SHP77 treated with DMSO at 0.1 percent for 48 hours (cell line): ENCODE measurements at regions not wholly inside any gene's neighbourhood (a gene's known extent, or its start where the extent isn't known, plus 50 kb on each side); places are given as distances from the start of the nearest gene placed in this dataset.

Experiments used
- DNase-seq: peaks from one replicate; lab custom pipeline; 2025; lab: John Stamatoyannopoulos, UW

DNA sequence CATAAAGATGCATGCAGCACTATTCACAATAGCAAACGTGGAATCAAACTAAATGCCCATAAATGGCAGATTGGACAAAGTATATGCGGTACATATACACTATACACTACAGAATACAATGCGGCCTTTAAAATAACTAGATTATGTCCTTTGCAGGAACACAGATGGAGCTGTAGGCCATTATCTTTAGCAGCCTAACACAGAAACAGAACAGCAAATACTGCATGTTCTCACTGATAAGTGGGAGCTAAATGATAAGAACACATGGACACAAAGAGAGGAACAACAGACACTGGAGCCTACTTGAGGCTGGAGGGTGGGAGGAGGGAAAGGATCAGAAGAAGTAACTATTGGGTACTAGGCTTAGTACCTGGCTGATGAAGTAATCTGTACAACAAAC, 758.2 kb downstream of the TLE1 start:
- no peak for DNase-seq

DNA sequence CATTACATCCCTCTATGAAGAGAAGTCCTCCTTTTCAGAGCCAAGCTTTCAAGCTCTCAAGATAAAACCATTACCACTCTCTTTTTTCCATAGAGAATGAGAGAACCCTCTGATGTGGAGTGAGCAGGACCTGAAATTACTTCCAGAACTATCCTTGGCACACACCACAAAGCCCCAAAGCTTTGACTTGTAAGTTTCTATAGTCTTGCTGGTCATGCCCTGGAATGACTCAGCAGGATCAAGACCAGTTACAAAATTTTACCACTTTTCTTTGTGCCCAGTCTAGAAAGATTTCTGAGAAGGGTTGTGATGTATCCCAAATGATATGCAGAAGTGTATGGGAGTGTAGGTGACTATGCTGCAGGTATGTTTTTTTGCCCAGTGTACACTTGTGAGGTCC, 760.6 kb downstream of the TLE1 start:
- DNase-seq = no peak

DNA sequence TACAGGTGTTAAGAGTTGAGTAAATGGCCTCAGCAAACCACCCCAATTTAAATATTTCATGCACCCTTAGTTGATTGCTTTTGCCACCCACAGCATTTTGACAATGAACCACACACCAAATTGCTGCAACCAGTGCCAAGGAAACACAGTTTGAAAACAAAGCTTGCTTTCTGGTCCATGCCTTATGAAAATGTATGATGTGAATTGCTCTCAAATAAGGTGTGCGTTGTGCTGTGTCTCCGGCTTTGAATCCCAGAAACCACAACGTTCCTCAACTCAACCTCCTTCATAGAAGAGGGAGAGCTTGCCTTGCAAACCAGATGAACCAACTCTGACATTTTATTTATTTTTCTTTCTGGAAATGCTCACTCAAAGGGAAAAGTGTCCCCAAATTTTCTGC, 762.7 kb downstream of the TLE1 start:
- no peak for DNase-seq

DNA sequence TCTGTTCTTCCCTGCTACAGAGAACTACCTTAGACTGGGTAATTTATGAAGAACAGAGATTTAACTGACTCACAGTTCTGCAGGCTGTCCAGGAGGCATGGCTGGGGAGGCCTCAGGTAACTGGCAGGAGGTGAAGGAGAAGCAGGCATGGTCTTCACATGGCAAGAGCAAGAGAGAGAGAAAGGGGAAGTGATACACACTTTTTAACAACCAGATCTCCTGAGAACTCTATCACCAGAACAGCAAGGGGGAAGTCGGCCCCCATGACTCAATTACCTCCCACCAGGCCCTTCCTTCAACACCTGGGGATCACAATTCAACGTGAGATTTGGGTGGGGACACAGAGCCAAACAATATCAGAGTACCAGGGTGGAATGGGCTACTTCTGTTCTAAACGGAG, 766.8 kb downstream of the TLE1 start:
- no peak for DNase-seq

DNA sequence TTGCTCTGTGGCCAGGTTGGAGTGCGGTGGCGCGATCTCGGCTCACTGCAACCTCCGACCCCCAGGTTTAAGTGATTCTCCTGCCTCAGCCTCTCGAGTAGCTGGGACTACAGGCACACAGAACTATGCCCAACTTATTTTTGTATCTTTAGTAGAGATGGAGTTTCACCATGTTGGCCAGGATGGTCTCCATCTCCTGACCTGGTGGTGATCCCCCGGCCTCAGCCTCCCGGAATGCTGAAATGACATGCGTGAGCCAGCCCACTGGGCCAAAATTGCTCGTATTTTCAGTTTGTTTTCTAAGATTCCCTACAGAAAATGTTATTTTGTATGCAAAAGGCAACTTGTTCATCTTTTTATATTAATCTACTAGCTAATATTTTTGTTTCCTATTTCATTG, 782.6 kb downstream of the TLE1 start:
- no peak for DNase-seq

DNA sequence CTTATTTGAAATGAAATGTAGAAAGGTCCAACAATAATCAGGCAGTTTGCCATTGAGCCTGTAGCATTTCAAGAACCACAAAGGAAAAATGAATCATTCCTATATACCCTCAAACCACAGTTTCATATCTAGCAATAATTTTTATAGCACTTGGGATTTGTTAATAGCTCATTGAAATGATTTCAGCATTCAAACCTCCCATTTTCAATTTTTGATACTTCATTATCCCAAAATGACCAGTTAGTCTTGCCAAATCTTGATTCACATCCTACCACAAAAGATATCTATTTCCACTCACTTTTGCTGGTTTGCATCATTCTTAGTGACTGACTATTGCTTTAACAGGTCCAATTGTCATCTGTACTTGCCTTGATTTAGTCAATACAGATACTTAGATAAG, 790.1 kb downstream of the TLE1 start:
- DNase-seq = no peak

DNA sequence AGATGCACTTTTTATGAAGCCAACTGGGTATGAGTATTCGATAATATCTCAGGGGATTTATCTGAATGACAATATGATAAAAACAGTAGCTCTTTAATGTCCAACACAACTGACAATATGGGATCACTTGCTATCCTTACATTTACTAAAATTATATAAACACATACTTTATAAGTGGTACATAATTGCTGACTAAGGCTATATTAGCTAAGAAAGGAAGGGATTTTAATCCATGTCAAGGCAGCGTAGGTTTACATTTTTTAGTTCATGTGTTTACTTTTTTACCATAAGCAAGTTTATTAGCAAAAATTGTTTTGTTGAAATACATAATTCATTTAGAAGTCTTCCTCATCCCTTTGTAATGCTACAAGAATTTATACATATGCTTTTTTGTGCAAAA, 796.2 kb downstream of the TLE1 start:
- no peak for DNase-seq

DNA sequence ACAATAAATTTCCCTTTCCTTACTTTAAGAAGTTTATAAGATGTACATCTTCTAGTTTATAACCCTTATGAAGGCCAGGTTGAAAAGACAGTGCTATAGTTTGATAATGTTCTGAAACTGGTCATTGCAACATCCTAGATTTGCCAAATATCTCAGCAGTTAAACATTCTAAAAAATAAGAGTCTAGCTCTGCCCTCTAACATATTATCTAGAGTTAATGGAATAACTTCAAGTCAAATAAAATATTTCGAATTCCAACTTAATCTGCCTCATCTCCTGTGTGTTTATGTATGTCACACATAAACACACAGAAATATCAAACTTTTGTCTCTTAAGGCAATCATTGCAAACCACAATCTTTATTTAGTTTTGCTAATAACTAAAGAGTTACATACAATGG, 796.6 kb downstream of the TLE1 start:
- DNase-seq = no peak

DNA sequence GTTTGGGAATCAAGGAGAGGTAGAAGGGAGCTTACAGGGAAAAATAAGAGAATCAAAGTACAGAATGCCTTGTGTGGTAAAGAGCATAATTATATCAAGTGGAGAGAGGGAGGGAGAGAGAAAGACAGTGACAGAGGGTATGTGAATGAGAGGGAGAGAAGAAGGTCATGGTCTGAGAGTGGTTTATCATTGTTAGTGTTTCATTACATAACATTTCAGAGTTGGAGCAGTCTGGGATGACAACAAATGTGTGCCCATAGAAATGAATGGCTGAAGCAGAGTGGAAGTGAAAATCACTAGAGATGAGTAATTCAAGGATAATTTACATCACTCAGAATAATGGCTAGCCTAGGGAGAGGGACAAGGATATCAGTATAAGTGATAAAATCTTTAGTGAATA, 799.2 kb downstream of the TLE1 start:
- DNase-seq = no peak

DNA sequence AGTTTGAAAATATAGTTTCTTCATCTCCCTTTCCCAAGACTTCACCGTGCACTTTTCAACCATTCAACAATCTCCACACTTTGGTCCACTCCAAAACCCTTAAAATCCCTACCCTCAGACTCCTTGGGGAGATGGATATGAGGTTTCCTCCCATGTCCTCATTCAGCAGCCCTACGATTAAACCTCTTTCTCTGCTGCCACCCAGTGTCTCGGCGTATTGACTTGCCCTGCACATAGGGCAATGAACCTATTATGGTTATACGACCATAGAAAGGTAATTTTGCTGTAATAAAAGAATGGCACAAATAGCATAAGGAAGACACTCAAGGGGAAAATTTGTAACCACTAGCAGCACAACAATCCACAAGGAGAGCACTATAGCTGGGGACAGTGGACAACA, 803.5 kb downstream of the TLE1 start:
- DNase-seq = no peak

DNA sequence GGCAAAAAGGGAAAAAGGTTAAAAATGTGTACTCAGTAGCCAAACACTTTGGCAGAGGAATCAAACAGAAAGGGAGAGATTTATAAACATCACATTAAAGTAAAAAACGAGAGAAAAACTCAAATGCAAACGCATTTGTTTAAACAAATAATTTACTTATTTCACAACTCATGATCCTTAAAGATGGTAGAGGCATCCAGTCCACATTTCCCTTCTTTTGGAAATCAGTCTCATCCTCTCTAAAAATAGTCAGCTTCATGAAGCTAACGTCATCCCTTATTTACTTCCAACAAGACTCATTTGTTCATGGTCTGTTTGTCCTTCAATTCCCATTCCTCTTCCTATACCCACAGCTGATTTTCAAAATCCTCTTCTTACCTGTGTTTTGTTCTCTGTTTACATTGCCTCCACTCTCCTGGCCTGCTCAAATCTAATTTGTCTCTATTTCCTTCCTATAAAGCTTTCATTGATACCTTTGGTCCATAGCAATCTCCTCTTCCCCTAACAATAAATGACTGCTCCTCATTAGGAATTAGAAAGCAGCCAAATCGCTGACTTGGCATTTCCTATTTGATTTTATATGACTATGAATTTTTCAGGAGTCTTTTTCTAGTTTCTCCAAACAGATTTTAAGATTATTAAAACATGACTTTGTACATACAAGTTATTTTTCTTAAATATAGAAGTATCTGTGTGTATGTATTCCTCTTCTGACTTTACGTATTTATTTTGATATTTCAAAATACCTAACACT, 805.3 kb downstream of the TLE1 start:
- no peak for DNase-seq

DNA sequence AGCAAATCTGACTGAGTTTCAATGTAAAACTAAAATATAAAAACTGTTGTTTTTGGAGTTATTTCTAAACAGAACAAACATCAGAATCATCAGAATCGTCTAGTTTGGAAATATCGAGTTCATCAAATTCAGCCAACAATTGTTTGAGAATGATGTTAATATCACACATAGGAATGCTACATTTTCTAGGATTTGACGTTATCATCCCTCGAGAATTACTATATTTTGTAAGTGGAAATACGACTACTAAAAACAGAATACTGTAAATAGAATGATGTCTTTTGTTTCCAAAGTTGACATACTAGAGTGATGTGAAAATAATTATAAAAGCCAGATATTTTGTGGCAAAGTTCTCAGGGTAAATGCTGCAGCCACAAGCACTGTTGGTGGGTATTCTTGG, 805.9 kb downstream of the TLE1 start:
- no peak for DNase-seq

DNA sequence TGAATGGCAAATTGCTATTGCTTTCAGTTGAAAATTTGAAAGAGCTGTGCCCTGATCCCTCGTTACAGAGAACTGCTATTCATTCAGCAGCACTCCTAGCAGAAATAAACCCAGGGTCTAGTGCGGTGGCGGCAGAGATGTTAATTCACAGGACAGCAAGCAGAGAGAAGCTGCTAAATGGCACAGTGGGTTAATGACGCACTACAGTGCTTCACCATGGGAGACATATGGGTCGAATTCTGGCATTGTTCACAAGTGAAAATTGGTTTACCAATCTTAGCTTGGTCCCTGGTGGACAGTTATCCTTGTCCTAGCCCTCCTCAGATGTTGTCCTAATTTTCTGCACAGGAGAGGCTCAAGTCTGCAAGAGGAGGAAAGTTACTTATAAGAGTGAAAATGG, 807.4 kb downstream of the TLE1 start:
- no peak for DNase-seq

DNA sequence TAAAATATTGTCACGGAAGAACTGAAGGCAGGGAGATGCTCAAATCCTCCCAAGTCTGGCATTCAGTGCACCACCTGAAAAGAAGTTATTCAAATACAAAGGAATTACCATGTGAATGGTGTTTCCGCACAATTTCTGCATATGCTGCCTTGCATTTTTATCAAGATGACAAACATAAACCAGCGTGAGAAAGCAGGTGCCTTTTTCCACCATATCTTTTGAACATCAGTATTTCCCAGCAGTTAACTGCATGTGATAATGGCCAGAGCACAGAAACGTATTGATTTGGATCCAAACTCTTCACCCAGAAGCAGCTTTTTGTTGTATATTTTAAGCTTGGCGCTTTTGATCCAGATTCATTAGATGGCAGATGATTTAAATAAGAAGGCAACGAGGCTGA, 808.0 kb downstream of the TLE1 start:
- DNase-seq = no peak

DNA sequence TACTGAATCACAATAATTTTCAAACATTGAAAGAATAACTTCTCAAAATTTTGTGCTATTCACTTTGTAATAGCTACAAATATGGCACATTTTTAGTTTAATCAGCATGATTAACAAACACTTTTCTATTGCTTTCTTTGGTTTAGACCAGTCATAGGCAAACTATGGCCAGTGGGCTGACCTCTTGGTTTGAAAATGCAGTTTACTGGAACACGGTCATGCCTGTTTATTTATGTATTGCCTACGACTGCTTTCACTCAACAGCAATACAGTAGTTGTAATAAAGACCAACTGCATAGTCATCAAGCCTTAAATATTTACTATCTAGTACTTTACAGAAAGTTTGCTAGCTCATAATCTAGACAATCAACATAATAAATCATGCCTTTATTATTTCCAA, 810.8 kb downstream of the TLE1 start:
- no peak for DNase-seq

DNA sequence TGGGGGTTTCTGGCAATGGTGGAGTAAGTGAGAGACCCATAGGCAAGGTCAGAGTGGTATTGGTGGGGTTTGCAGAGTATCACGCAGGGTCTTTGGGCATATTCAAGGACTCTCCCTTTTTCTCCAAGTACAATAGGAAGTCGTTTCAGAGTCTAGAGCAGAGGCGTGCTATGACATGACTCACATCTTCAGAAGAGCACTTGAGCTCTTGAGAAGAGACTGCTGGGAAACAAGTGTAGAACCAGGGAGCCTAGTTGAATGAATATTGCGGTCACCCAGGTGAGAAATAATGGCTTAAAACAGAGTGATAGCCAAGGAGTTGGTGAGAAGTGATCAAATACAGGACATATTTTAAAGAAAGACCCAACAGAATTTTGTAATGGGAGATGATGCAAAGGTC, 813.4 kb downstream of the TLE1 start:
- no peak for DNase-seq

DNA sequence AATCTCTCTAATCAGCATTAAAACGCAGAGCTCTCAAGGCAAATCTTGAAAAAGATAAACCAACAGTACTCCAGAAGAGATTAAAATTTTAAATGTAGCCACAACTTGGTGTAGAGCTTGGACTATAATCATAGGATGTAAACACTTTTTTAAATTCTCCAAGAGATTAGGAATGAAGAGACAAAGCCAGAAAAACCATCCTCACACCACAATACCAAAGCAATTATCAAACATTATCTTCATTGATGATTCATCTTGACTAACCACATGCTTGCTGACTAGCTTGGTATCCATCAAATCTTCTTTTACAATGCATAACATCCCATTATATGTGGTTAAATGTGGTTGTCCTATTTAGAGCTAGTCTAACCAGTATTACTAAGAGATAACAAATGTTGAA, 815.1 kb downstream of the TLE1 start:
- no peak for DNase-seq

DNA sequence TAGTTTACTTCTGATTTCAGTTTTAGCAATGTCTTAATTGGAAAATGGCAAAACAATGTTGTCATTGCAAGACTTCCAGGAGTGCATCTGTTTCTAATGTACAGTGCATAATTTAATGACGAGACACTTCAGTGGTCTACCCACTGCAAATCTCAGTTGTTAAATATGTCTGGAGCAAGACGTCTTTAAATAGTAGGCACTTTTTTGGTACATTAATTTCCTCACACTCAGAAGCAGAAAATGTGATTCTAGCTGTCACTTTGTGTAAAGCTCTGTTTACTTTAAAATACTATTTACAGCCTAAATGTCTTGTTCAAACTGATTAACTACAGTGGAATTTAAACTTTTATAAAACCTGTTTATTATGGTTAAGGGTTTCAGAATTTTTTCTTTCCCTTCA, 815.5 kb downstream of the TLE1 start:
- DNase-seq = no peak

DNA sequence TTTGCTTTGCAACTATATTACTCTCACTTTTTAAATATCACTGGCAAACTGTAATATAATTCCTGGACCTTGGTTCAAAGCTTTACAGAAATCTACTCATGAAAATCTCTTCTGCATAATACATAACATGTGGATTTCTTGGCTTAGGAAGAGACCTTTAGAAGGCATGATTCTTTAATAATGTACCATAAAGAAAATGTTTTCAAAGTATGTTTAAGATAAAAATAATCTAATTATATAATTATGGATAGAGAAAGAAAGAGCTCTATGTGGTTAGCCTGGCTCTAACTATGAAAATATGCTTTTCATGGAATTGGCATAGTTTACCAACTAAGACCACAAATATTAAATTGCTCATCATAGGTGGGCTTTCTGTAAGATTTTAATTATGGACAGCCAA, 817.8 kb downstream of the TLE1 start:
- DNase-seq = no peak

DNA sequence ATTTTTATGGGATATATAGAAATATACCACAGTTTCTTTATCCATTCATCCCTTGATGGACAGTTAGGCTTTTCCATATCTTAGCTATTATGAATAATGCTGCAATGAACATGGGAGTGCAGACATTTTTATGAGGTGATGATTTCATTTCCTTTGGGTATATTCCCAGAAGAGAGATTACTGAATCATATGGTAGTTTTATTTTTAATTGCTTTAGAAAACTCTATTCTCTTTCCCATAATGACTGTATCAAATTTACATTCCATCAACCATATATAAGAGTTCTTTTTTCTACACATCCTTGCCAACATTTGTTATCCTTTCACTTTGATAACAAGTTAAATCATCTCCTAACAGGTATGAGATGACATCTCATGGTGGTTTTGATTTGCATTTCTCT, 821.6 kb downstream of the TLE1 start:
- DNase-seq = no peak

DNA sequence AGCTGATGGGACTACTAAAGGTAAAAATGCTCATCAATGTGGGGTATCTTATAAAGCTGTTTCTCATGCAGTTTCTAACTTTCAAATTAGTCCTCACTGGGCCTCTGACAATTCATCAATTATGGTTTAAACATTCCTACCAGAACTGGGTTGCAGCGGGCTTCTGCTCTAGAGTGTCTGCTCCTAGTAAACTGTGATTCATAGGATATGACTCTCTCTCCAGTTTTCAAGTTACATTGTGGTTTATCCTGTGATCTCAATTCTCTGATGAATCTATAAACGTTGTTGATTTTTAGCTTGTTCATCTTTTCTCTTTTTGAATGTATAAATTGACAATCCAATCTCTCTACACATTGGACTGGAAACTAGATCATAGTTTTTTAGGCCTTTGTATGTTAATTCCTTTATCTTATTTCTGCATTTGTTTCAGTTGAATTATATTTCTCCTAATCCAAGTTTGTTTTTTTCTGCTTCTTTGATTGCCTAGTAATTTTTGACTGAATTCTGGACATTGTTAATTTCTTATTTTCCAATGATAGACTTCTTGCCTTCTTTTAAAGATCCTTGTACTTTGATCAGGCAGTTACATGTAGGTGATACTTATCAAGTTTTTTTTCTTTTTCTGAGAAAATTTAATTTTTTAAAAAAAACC, 822.6 kb downstream of the TLE1 start:
- no peak for DNase-seq

DNA sequence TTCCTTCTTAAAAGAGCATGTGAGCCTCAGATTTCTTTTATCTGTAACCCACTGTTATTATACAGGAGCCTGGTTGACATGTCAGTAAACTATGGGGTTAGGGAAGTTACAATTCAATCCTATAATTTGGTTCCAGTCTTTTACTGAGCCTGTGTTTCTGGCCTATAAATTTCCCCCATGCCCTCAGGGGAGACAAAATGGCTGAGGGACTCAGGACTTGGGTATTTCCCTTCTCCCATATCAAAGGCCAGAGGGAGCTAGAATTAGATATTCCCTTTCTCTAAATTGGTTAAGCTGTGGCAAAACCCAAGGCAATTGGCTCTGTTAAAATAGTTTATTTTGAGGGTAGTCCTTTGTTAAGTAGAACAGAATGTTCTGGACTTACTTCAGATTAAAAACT, 823.2 kb downstream of the TLE1 start:
- no peak for DNase-seq

DNA sequence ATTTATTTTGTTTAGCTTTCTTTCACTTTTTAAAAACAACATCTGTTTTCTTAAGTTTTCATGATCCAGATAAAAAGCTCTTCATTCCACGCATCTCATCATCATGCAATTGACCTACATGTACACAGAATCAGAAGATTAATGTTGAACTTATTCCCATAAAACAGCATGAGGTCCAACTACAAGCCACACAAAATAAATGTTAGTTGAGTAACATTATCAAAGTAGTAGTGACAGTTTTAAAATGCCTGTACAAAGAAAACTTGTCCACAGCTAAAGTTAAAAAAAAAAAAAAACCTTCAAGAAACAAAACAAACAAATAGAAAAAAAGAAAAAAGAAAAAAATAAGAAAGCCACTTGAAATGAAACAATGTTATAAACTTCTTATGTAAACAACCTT, 846.3 kb downstream of the TLE1 start:
- DNase-seq = no peak

DNA sequence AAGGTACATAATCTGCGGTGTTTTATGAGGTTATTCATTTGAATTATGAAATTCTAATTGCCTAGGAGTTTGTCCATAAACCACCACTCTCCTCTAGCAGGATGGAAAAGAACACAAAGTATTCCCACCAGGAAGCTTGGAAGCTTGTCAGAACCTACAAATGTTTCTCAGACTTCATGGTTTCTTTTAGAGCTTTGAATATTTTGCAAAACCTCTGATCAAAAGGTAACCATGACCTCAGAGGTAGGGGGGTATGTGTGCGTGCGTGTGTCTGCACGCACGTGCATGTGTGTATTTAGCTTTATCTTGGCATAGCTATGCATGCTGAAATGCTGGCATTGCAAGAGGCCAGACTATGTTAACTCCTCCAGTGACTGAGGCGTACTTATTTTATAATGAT, 847.0 kb downstream of the TLE1 start:
- no peak for DNase-seq
